ENCODE measurements at regions not wholly inside any gene's neighbourhood (a gene's known extent, or its start where the extent isn't known, plus 50 kb on each side); places are given as distances from the start of the nearest gene placed in this dataset.

- TF ChIP-seq REST (IDR thresholded peaks at IDR 0.05; ENCODE audit: unreplicated experiment) = no peak
These were observed 286.3 kb downstream of the PDHA2 start (continued) for GRCh38 chr4:96126227-96126626.

- Histone ChIP-seq H3K9me2 (ENCODE audit: insufficient read depth) (no peaks in the 10 kb centered on the region), H3K4me2 (no peak overlapping the region), H3F3A (replicated peaks; ENCODE audit: low read depth) (no peaks in the 10 kb centered on the region), H3K79me2 (replicated peaks; ENCODE audit: insufficient read depth) (no peaks in the 10 kb centered on the region), H3K4me3 (no peak overlapping the region), H3K27ac (ENCODE audit: low read depth) (no peak overlapping the region), H3K27me3 (ENCODE audit: insufficient read depth) (no peaks in the 10 kb centered on the region), H3K36me3 (ENCODE audit: insufficient read depth) (no peaks in the 10 kb centered on the region), H4K20me1 (replicated peaks; ENCODE audit: insufficient read depth) (no peaks in the 10 kb centered on the region), H2AFZ (no peak overlapping the region), H3K4me1 (ENCODE audit: insufficient read depth) (peaks cover 4% of the 10 kb centered on the region; the same call in 1 of the 2 replicates)
- no peaks in the 10 kb centered on the region; the same call in 2 of the 3 replicates for H3K9me3 Mint-ChIP-seq
- DNase-seq (ENCODE audit: low spot score) = no peak
- no peak for ATAC-seq
- H3K36me3 Mint-ChIP-seq (ENCODE audit: low read depth) = no peaks in the 10 kb centered on the region
- H3K4me3 Mint-ChIP-seq = no peak overlapping the region
- H3K27ac Mint-ChIP-seq = no peak overlapping the region
- no peaks in the 10 kb centered on the region for H3K4me1 Mint-ChIP-seq
- no peak for TF ChIP-seq CREB1 (CRISPR knock-in tag; IDR thresholded peaks at IDR 0.05; ENCODE audit: low read depth)
- no peak for TF ChIP-seq JUNB (IDR thresholded peaks at IDR 0.05; ENCODE audit: unreplicated experiment)
- TF ChIP-seq POLR2AphosphoS5 (IDR thresholded peaks at IDR 0.05; ENCODE audit: low read depth) = no peak
- no peak for TF ChIP-seq CTCF (conservative IDR thresholded peaks at IDR 0.05; ENCODE audit: low read depth in 2 of 2)
- no peak for TF ChIP-seq REST (IDR thresholded peaks at IDR 0.05; ENCODE audit: unreplicated experiment)
- no peak for TF ChIP-seq NANOG (IDR thresholded peaks at IDR 0.05; ENCODE audit: borderline replicate concordance)
- TF ChIP-seq ETS1 (IDR thresholded peaks at IDR 0.05) = no peak
- TF ChIP-seq EZH2 (IDR thresholded peaks at IDR 0.05; ENCODE audit: low read depth, unreplicated experiment) = no peak
- TF ChIP-seq EZH2phosphoT487 (IDR thresholded peaks at IDR 0.05; ENCODE audit: unreplicated experiment) = no peak
- peaks cover 5% of the 10 kb centered on the region for H3K27me3 Mint-ChIP-seq (ENCODE audit: insufficient read depth, low read depth, poor library complexity)
These were observed 291.3 kb downstream of the PDHA2 start for GRCh38 chr4:96131186-96131585.

All from GM23338 (cell line).